GM19238 (cell line): ENCODE measurements at regions not wholly inside any gene's neighbourhood (a gene's known extent, or its start where the extent isn't known, plus 50 kb on each side); places are given as distances from the start of the nearest gene placed in this dataset.
"Not testable (repeated sequence)": the region's sequence is repeated elsewhere in the genome, so short reads cannot be mapped to it uniquely, and the experiment has no call there.

Source experiments
- DNase-seq: peaks from one replicate; pipeline ENCODE4 v3.0.0; 2011; ENCODE audit warnings: low spot score; ENCODE audit not compliant: insufficient read length

GRCh38 chr5:125455041-125455440, 708.6 kb upstream of the ZNF608 start:
- no peak for DNase-seq

DNA sequence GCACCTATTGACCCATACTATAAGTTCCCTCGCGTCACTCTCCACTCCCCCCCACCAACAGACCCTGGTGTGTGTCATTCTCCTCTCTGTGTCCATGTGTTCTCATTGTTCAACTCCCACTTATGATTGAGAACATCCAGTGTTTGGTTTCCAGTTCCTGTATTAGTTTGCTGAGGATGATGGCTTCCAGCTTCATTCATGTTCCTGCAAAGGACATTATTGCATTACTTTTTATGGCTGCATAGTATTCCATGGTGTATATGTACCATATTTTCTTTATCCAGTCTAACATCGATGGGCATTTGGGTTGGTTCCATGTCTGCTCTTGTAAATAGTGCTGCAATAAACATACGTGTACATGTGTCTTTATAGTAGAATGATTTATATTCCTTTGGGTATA, 709.6 kb upstream of the ZNF608 start:
- DNase-seq: not testable (repeated sequence)

- no peak for DNase-seq
These were observed 711.2 kb upstream of the ZNF608 start for GRCh38 chr5:125457617-125458016.

- DNase-seq: not testable (repeated sequence)
These were observed 712.5 kb upstream of the ZNF608 start for GRCh38 chr5:125458949-125459348.

- DNase-seq: no peak
These were observed 715.2 kb upstream of the ZNF608 start for GRCh38 chr5:125461641-125462072.

GRCh38 chr5:125463466-125464092, 717.1 kb upstream of the ZNF608 start:
- DNase-seq: no peak

DNA sequence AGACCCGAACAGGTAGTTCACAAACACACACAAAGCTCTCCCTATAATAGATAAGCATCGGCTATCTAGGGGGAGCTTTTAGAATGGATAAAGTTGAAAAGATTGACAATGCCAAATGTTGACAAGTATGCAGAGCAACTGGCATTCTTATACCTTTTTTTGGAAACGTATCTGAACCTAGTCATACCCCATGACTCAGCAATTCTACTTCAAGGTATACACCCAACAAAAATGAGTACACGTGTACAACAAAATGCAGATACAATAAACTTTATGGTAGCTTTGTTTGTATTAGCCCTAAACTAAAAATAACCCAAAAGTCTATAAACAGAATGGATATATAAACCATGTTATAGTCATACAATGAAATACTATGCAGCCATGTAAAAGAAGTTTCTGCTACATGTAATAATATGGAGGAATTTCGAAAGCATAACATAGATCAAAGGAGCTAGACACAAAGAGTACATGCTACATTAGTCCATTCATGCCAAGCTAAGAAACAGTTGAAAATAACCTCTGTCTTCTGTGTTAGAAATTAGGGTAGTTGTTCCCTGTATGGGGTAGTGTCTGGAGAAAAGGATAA, 718.5 kb upstream of the ZNF608 start:
- DNase-seq: no peak

- no peak for DNase-seq
These were observed 719.3 kb upstream of the ZNF608 start for GRCh38 chr5:125465703-125466102.

DNA sequence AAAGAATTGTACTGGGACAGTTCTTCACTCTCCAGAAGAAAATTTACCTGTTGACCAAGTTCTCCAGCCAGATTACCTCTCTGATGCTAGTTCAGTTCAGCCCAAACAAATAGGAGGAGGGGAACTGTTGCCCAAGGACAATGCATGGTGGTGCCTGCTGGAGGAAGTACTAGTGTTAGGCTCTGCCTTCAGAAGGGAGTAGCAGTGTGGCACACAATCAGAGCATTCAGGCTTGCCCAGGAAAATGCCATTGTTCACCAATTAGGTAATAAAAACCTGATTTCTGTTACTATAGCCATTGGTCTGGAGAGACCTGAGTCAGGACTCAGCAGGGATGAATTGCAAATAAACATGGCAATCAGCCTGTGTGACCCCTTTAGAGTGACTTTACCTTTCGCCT, 720.8 kb upstream of the ZNF608 start:
- DNase-seq: no peak

- DNase-seq: no peak
These were observed 724.0 kb upstream of the ZNF608 start for GRCh38 chr5:125470280-125470902.

DNA sequence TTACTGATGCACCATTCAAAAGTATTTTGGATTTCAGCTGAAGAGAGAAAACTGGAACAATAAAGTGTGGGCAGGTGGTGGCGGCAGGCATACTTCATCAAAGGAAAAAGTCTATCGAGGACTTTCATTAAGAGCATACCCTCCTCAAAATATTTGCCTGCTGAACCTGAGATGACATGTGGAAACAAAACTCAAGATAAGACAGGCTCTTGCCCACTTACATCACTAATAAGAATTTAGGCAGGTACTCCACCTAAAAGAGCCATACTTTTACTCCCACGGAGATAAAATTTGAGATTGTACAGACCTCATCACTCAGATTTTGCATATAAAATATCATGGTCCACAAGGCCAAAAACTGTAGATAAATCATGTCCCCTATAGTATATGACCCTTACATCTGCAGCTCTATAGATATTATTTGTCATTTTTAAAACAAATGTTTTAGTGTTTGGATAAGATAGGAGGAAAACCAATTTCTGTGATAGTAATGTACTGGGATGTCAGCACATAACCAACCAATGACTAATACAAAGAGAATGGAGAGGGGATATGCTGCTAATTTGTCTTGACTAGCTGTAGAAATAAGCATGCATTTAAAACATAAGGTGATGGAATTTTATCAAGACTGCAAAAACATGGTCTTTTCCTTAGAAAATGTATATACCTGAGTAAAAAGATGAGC, 730.6 kb upstream of the ZNF608 start:
- no peak for DNase-seq

- DNase-seq: no peak
These were observed 731.1 kb upstream of the ZNF608 start for GRCh38 chr5:125477586-125477975.

- DNase-seq: no peak
These were observed 732.2 kb upstream of the ZNF608 start for GRCh38 chr5:125478599-125478998.

GRCh38 chr5:125480911-125481310, 734.5 kb upstream of the ZNF608 start:
- no peak for DNase-seq

- DNase-seq: no peak
These were observed 735.3 kb upstream of the ZNF608 start for GRCh38 chr5:125481506-125482465.

DNA sequence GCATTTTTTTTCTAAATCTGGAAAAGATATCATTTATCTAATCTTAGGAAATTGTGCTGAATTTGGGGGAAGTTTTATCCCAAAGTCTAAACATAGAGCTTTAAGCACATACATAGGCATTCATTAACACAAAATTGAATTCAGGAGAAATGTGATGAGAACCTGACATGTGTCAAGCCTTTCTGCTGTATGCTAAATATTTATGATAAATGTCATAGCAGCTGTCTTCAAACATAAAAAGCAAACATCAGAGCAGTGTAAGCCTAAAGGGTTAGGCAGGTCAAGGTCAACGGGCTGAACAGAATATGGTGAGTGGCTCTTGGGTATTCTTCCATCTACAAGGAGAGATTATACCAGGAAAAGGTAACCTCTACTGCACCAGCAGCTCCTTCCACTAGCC, 737.2 kb upstream of the ZNF608 start:
- DNase-seq: no peak

- no peak for DNase-seq
These were observed 737.9 kb upstream of the ZNF608 start for GRCh38 chr5:125484272-125484741.

GRCh38 chr5:125484742-125485641, 738.6 kb upstream of the ZNF608 start:
- DNase-seq: no peak

GRCh38 chr5:125485771-125486170, 739.3 kb upstream of the ZNF608 start:
- no peak for DNase-seq

DNA sequence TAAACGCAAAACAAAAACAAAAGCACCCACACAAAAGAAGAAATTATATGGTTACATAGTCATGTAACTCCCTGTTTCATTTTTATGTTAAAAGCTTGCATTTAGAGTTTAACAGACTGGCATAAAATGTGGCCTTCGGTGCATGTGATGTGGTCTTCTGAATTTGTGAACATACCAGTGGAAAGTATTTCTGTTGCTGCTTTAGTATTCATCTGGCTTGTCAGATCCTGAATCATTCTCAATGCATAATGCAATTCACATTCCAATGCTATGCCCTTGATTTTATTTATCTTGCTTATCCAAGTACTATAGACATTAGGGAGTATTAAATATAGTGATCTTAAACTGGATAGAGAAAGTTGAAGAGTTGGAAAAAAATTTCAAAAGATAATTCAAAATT, 740.2 kb upstream of the ZNF608 start:
- no peak for DNase-seq
